NB4 (cell line): ENCODE measurements at regions not wholly inside any gene's neighbourhood (a gene's known extent, or its start where the extent isn't known, plus 50 kb on each side); places are given as distances from the start of the nearest gene placed in this dataset.

Source experiments
- POLR2A ChIP-seq: IDR thresholded peaks from 2 replicates; pipeline ENCODE4 v1.6.1; 2011; ENCODE audit warnings: mild to moderate bottlenecking; ENCODE audit not compliant: insufficient read length; ENCODE audit errors: extremely low read depth
- TF ChIP-seq, protein P1 (sequence below): IDR thresholded peaks from one replicate; pipeline ENCODE4 v1.5.1; 2012; ENCODE audit warnings: low read depth, low read length
- TF ChIP-seq, protein P2 (sequence below): IDR thresholded peaks from 2 replicates; pipeline ENCODE4 v1.6.1; 2011; ENCODE audit warnings: low read depth, low read length

GRCh38 chr13:59318320-59318930, 845.3 kb downstream of the DIAPH3 start:
- TF ChIP-seq, protein P1, sequence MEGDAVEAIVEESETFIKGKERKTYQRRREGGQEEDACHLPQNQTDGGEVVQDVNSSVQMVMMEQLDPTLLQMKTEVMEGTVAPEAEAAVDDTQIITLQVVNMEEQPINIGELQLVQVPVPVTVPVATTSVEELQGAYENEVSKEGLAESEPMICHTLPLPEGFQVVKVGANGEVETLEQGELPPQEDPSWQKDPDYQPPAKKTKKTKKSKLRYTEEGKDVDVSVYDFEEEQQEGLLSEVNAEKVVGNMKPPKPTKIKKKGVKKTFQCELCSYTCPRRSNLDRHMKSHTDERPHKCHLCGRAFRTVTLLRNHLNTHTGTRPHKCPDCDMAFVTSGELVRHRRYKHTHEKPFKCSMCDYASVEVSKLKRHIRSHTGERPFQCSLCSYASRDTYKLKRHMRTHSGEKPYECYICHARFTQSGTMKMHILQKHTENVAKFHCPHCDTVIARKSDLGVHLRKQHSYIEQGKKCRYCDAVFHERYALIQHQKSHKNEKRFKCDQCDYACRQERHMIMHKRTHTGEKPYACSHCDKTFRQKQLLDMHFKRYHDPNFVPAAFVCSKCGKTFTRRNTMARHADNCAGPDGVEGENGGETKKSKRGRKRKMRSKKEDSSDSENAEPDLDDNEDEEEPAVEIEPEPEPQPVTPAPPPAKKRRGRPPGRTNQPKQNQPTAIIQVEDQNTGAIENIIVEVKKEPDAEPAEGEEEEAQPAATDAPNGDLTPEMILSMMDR = peak; percentile 82
- TF ChIP-seq POLR2A = no peak
- TF ChIP-seq, protein P2, sequence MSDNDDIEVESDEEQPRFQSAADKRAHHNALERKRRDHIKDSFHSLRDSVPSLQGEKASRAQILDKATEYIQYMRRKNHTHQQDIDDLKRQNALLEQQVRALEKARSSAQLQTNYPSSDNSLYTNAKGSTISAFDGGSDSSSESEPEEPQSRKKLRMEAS = 0 out of 2 replicates have a peak, but pooled peaks have one; percentile 14
